AML-193 (cell line): ENCODE measurements at regions not wholly inside any gene's neighbourhood (a gene's known extent, or its start where the extent isn't known, plus 50 kb on each side); places are given as distances from the start of the nearest gene placed in this dataset.

ENCODE experiments used
- DNase-seq, 2 experiments: peaks; one replicate each; lab custom pipeline; 2025; lab: John Stamatoyannopoulos, UW

DNA sequence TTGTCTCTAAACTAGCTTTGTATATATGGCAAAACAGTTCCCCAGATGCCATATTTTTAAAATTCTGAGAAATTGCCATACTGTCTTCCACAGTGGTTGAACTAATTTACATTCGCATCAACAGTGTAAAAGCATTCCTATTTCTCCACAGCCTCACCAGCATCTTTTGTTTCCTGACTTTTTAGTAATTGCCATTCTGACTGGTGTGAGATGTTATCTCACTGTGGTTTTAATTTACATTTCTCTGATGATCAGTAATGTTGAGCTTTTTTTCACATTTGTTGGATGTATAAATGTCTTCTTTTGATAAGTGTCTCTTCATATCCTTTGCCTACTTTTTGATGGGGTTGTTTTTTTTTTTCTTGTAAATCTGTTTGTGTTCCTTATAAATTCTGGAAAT, 1222.7 kb upstream of the CITED2 start:
- DNase-seq: no peak

- no peak for DNase-seq
These were observed 1220.3 kb upstream of the CITED2 start for GRCh38 chr6:140594806-140595128.

GRCh38 chr6:140592877-140593276, 1218.4 kb upstream of the CITED2 start:
- DNase-seq: no peak

GRCh38 chr6:140590641-140591040, 1216.2 kb upstream of the CITED2 start:
- no peak for DNase-seq

DNA sequence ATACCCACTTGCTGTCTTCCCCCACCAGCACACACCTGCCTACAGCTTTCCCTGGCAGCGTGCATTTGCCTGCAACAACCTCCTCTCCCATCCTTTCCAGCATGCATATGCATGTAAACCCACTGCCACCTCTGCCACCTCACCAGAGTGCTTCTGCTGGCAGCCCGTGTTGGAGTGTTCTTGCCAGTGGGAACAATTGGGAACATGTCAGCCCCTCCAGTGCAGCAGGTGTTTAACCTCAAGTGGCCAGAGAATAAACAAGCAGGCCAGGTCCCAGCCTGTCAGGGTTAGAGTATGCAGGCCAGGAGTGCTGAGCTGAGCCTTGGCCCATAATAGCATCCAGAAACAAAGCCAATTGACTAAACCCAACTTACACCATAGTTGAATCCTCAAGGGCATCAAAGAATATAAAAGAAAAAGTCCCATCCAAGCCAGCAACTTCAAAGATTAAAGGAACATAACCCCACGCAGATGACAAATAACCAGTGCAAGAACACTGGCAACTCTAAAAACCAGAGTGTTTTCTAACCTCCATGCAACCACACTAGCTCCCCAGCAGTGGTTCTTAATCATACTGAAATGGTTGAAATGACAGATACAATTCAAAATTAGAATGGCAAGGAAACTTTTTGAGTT, 1212.1 kb upstream of the CITED2 start:
- no peak for DNase-seq

DNA sequence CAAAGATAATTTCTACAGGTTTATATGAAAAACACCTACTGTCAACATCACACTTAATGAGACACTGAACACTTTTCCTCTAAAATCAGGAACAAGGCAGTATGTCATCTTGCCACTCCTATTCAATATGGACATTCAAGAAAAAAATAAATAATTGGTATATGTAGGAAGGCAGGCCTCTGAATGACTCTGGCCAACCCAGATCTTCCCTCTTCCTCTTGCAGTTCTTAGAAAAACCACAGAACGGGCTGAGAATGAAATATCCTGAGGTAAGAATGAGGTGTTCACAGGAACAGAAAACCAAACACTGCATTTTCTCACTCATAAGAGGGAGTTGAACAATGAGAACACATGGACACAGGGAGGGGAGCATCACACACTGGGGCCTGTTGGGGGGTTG, 1207.2 kb upstream of the CITED2 start:
- no peak for DNase-seq

- DNase-seq: no peak
These were observed 1205.5 kb upstream of the CITED2 start for GRCh38 chr6:140579918-140580317.

- DNase-seq: no peak
These were observed 1201.6 kb upstream of the CITED2 start for GRCh38 chr6:140576004-140576555.

- no peak for DNase-seq
These were observed 1198.4 kb upstream of the CITED2 start for GRCh38 chr6:140572867-140573266.

- DNase-seq: no peak
These were observed 1197.7 kb upstream of the CITED2 start for GRCh38 chr6:140572129-140572528.

- DNase-seq: no peak
These were observed 1196.7 kb upstream of the CITED2 start for GRCh38 chr6:140571145-140571544.

DNA sequence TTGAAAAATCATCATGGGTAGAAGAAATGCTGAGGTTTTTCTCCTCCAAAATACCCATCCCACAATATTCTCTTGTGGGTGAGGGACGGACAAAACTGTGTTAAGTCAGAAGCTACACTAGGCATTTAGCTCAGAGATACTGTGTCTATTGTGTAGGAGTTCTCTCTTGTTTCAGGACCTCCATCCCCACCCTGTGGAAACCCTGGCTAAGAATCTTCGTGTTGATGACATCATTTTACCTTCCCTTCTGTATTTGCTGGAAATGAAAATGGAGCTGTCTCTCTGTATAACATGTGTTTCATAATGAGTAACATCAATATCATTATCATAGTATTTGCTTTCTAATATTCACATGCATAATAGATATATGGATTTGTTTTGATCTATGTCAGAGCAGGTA, 1193.0 kb upstream of the CITED2 start:
- DNase-seq: no peak

DNA sequence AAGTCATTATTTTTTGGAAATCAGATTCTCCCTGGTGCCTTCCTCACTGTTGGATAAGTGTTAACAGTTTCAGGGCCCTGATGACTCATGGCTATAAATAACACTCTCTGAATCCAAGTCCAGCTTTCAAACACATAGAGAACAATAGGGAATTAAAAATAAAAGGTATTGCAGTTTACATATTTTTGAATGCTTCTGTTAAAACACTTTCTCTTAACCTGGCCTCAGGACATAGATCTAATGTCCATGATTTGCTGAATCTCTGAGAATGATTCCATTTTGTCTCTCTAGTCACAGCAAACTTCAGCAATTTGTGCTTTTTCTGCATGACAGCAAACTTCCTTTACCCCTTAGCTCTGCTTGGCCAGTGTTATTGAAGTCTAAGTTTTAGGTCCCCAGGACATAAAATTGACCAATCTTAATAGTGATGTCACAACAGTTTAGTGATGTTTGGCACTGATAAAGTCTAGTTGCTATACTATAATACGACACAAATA, 1192.4 kb upstream of the CITED2 start:
- DNase-seq: no peak

DNA sequence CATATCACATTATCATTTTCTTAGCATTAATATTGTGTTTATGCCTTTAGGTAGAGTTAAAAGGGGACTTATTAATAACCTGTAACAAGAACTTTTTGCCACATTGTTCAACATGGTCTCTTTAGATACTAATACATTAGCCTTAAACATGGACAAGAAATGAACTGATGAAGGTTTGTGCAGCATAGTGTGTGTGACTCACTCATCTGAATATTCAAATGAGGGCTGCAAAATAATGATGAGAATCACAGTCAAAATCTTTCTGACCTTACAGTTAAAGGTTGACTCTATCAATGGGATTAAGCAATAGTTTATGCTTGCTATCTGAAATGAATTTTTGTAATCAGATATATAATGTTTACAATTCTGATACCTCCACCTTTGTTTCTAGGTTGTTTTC, 1189.3 kb upstream of the CITED2 start:
- no peak for DNase-seq

GRCh38 chr6:140561701-140562100, 1187.3 kb upstream of the CITED2 start:
- no peak for DNase-seq

DNA sequence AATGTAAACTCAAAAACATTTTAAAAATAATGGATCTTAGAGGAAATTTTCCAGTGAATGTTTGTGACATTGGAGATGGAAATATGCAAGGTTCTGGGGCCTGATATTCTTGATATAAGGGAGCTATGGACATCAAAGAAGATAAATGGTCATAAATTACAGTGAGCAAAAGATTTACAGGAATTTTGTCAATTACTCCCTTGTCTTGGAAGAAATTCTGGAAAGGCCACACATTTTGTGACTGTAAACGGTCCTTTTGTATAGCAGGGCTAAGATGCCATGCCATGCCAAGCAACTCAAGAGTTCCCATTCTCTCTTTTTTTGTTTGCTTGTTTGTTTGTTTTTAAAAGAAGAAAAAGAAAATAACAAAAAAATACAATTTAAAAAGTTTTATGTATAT, 1186.2 kb upstream of the CITED2 start:
- no peak for DNase-seq

DNA sequence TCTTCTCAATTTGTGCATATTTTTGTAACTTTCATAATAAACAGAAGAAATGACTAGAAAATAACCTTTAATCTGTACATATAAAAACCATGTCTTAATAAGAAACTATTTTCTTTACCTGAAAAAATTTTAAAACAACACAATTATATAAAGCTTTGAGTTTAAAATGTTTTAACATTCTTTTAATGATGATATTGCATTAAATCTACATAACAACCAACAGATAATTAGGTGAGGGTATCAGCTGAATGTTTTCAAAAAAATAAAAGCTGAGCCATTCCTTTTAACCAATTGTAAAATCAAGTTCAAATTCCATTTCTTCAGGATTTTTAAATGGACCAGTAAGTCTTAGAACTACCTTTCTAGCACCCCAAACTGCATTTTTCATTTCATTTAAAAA, 1185.0 kb upstream of the CITED2 start:
- DNase-seq: no peak

DNA sequence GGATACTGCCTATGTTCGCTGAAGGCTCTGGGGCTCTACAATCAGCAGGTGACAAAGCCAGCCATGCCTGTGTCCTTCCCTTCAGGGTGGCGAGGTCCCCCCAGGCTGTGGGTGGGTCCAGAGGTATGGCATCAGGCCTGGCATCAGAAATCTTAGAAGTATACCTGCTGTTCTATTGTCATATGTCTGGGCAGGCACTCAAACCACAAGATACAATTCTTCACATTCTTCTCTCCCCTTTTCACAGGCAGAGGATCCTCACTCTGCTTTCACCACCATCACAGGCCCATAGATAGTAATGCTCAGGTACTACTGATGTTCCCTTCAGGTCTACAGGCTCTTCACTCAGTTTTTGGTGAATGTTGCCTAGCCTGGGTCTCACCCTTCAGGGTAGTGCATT, 1180.0 kb upstream of the CITED2 start:
- no peak for DNase-seq

- DNase-seq: no peak
These were observed 1173.9 kb upstream of the CITED2 start for GRCh38 chr6:140548366-140548765.

GRCh38 chr6:140546640-140547039, 1172.2 kb upstream of the CITED2 start:
- no peak for DNase-seq

DNA sequence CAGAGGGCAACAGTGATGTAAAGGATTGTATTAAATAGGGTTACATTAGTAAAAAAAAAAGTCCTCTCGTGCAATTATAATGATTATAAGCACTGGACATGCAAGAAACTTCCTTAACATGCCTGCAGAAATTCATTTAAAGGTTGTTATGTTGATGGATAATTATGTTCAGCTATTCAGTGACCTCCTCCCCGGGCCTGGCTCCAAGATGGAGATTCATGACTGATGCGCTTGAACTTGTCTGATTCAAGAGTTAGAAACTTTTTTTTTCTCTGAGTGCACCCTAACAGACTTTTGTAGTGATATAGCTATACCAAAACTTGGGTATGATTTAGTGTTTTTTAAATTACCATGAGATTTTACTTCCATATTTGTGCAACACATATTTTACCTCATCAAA, 1170.0 kb upstream of the CITED2 start:
- DNase-seq: no peak

DNA sequence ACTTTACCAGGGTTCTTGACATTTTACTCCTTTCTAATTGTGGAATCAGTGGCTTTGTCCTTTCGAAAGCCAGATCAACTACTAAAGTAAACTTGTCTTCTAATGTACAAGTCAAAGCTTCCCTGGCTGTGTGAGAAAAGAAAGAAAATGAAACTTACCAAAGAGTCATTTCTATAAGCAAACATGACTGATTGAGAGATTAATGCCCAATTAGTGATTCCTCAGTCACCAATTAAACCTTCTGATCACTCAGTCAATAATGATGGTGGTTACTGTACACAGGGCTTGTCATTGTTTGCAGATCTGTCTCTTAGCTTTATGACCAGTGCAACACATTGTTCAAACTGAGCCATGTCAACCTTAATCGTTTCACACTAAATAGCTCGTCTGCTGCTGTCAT, 1168.4 kb upstream of the CITED2 start:
- DNase-seq: no peak

DNA sequence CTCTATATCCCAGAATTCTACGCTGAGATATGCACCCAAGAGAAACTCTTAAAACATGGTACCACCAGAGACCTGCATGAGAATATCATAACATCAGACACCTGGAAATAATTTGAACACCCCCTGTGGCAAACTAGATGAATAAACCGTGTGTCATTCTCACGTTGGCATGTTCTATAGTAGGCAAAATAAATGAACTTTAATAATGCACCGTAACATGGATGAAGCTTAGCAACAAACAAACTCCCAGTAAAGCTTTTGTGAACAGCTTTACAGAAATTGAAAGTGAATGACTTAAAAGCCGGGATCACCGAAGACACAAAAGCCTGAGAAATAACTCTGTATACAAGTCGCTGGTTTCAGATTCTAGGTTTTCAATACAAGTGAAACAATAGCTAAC, 1166.8 kb upstream of the CITED2 start:
- no peak for DNase-seq

DNA sequence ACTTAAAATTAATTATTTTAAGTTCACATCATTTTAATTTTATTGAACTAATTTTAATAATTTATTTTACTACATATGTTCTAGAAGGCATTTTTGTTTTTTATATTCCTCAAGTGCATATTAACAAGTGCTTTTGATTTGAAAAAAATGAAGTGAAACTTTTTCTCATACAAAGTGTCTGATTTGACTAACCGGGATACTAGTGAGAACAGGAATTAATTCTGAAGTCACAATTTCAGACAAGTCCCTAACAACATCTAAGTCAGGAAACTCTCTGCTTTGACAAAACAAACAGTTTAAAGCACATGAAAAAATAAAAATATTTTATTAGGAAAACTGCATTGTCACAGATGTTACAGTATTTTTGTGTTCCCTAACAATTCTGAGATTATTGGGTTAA, 1166.3 kb upstream of the CITED2 start:
- DNase-seq: no peak
